Fibroblast of upper back skin (primary cell): ENCODE measurements at regions not wholly inside any gene's neighbourhood (a gene's known extent, or its start where the extent isn't known, plus 50 kb on each side); places are given as distances from the start of the nearest gene placed in this dataset.

Experiments used
- DNase-seq: peaks from one replicate; pipeline ENCODE4 v3.0.0-alpha.2; 2013

GRCh38 chr5:156232251-156232869, 94.6 kb upstream of the SGCD start:
- DNase-seq: no peak

GRCh38 chr5:156237361-156237760, 89.6 kb upstream of the SGCD start:
- no peak for DNase-seq

GRCh38 chr5:156239800-156240199, 87.2 kb upstream of the SGCD start:
- no peak for DNase-seq

- no peak for DNase-seq
Measured at GRCh38 chr5:156240414-156240813, 86.5 kb upstream of the SGCD start.

- DNase-seq: peak; percentile 64
Measured at GRCh38 chr5:156241266-156241665, 85.7 kb upstream of the SGCD start.

GRCh38 chr5:156245895-156246294, 81.1 kb upstream of the SGCD start:
- DNase-seq: no peak

- DNase-seq: no peak
Measured at GRCh38 chr5:156251076-156251475, 75.9 kb upstream of the SGCD start.

- DNase-seq: no peak
Measured at GRCh38 chr5:156253130-156253529, 73.8 kb upstream of the SGCD start.

GRCh38 chr5:156254196-156254595, 72.8 kb upstream of the SGCD start:
- DNase-seq: peak; percentile 33

GRCh38 chr5:156256642-156257041, 70.3 kb upstream of the SGCD start:
- no peak for DNase-seq

GRCh38 chr5:156258934-156259333, 68.0 kb upstream of the SGCD start:
- DNase-seq: no peak

- no peak for DNase-seq
Measured at GRCh38 chr5:156259618-156260017, 67.3 kb upstream of the SGCD start.

- DNase-seq: no peak
Measured at GRCh38 chr5:156261275-156261939, 65.6 kb upstream of the SGCD start.

- DNase-seq: no peak
Measured at GRCh38 chr5:156271569-156271968, 55.4 kb upstream of the SGCD start.

GRCh38 chr5:156272139-156272538, 54.8 kb upstream of the SGCD start:
- DNase-seq: no peak

GRCh38 chr5:156273325-156273724, 53.6 kb upstream of the SGCD start:
- DNase-seq: no peak

GRCh38 chr5:156274453-156274852, 52.5 kb upstream of the SGCD start:
- no peak for DNase-seq
